Left cardiac atrium (tissue), 4 donors: ENCODE measurements at regions not wholly inside any gene's neighbourhood (a gene's known extent, or its start where the extent isn't known, plus 50 kb on each side); places are given as distances from the start of the nearest gene placed in this dataset.

Source experiments
- ATAC-seq, 2 donors: fragments of 200-7000 bp; cut with Tn5 transposase; one replicate each; pipeline ENCODE4 v1.9.1; 2020; ENCODE audit warnings: mild to moderate bottlenecking in 2 of 2, moderate library complexity in 2 of 2
- DNase-seq: peaks from one replicate; pipeline ENCODE4 v3.0.0-alpha.2; 2020
- intact Hi-C, 2 donors: fragments of 100-400 bp; cut with DNase I; formaldehyde crosslinking; loops; one replicate each; pipeline versions ENCODE4 v1.14.1 to v1.15.1; 2022 to 2023
- donor health status: DM: no; HTN: yes; CAD: no.
- donor health status: DM: no; HTN: yes; CAD: no; lungs with severe emphysema.
- donor health status: DM: yes; HTN: yes; CAD: no.
- donor health status: Dilated cardiomyopathy.

DNA sequence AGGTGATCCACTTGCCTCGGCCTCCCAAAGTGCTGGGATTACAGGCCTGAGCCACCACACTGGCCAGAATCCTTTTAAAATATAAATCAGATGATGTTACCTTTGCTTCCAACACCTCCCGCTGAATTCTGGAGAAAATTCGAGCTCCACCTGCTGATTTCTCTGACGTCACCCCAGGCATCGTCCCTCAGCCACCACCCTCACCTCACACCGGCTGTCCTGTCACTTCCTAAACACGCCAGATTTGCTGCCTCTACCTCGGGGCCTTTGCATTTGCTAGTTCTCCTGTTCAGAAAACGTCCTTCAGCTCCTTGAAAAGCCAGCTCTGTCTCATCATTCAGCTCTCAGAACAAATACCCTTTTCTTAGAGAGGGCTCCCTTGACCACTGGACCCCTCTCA, 57.9 kb downstream of the FBXO2 start:
- intact Hi-C loops = no loop called here
- DNase-seq (no peak), ATAC-seq (no peak)

DNA sequence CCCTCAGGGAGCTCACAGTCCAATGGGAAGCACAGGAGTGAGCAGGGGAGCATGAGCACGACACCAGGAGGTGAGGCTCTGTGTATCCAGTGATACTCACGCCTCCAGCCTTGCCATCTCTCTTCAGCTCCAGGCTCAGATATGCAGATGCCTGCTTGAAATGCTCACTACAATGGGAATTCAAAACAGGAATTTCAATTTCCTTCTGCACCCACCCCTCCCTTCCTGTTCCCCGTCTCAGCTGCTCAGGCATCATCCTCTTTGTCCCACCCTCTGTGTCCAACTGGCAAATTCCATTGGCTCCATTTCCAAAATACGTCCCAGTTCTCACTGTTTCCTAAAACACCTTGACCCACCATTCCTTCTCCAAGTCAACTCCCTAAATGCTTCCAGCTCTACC, 58.9 kb downstream of the FBXO2 start:
- peak in 1 of 2 donors; percentile 68 for ATAC-seq
- intact Hi-C loops = no loop called here
- DNase-seq = no peak

DNA sequence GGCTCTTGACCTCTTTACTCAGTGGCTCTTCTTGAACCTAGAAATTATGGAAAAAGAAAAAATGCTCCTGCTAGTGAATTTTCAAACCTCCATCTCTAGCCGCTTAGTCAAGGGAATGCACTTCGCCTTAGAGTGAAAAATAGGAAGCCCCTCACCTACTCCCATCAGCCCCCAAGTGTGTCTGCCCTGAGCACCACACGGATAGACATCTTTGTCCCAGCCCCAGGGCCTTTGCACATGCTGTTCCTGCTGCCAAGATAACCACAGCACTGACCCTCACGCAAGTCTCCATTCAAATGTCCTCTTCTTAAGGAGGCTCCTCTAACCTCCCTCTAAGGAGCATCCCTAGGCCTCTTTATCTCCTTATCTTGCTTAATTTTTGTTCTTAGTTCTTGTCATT, 59.6 kb downstream of the FBXO2 start:
- intact Hi-C loops = no loop called here
- ATAC-seq (peak in 1 of 2 donors; percentile 40), DNase-seq (no peak)

DNA sequence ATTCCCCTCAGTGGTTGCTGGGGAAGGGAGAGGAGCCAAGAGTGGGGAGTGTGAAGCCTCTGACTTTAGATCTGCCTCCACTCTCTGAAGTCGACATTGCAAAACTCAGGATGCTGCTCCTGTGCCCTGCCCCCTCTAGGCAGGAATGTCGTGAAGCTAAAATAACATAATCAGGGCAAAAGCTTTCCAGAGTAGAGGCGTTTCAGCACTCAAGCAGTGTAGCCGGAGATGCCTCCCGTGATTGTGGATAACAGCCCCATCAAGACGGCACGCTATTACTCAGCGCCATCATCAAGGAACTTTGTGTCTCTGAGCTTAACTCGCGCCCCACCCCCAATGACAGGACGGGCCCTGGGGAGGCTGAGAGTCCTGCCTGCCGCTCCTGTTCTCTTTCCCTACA, 60.0 kb downstream of the FBXO2 start:
- intact Hi-C loops = no loop called here
- DNase-seq (peak; percentile 27), ATAC-seq (peak in 1 of 2 donors; percentile 26)

DNA sequence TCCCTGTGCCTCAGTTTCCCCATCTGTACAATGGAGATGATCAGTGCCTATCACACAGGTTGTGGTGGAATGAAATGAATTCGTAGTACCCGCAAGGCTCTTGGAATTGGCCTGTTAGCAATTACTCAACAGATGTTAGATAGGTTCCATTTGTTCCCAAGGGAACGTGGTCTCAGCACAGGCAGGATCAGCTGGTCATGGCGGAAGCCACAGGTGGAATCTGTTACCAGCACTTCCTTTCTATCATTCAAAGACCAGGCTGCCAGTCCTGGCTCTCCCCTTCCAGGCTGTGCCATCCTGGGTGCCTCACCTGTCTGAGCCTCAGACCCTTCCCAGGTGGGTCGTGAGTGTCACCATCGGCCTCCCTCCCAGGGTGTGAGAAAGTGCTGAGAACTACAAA, 61.5 kb downstream of the FBXO2 start:
- intact Hi-C loops = no loop called here
- no peak for DNase-seq
- ATAC-seq = no peak

DNA sequence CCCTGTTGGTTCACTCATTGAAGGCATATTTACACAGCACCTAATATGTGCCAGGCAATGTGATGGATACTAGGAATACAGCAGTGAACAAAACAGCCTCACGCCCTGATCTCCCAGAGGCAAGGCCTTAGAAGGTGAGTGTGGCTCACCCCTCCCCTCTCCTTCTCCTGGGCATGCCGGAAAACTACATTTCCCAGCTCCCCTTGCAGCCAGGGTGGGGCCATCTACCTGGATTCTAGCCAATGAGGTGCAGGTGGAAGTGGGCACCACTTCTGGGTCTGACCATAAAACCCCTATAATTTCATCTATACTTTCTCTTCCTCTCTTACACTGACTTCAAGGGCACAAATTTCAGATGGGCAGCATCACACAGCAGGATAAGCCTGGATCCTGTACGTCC, 63.8 kb downstream of the FBXO2 start:
- intact Hi-C loops = no loop called here
- ATAC-seq (no peak), DNase-seq (no peak)
